Liver (tissue), 8 donors: ENCODE measurements at regions not wholly inside any gene's neighbourhood (a gene's known extent, or its start where the extent isn't known, plus 50 kb on each side); places are given as distances from the start of the nearest gene placed in this dataset.

ENCODE experiments used
- DNase-seq: peaks from one replicate; pipeline ENCODE4 v3.0.0-alpha.2; 2017; ENCODE audit warnings: low spot score
- H3K27ac ChIP-seq, 2 donors: one replicate each; pipeline ENCODE4 v1.7.0; 2013; ENCODE audit warnings: inconsistent platforms in 2 of 2, low read length in 2 of 2, control low read depth in 1 of 2, low read depth in 1 of 2, mild to moderate bottlenecking in 1 of 2
- H3K27me3 ChIP-seq, 4 donors: one replicate each; pipeline versions ENCODE4 v1.6.1 to v1.7.0; 2013; ENCODE audit warnings: low read length in 3 of 4, inconsistent platforms in 1 of 4, mild to moderate bottlenecking in 1 of 4, moderate library complexity in 1 of 4; ENCODE audit not compliant: control insufficient read depth in 4 of 4, insufficient read depth in 4 of 4
- H3K36me3 ChIP-seq, 4 donors: one replicate each; pipeline versions ENCODE4 v1.6.1 to v1.7.0; 2013; ENCODE audit warnings: low read length in 3 of 4, mild to moderate bottlenecking in 3 of 4, low read depth in 1 of 4, moderate library complexity in 1 of 4; ENCODE audit not compliant: control insufficient read depth in 4 of 4, insufficient read depth in 3 of 4
- H3K4me1 ChIP-seq, 4 donors: one replicate each; pipeline versions ENCODE4 v1.6.1 to v1.7.0; 2013; ENCODE audit warnings: low read length in 3 of 4, mild to moderate bottlenecking in 3 of 4, moderate library complexity in 1 of 4; ENCODE audit not compliant: control insufficient read depth in 4 of 4, insufficient read depth in 4 of 4
- H3K4me3 ChIP-seq, 3 donors: one replicate each; pipeline versions ENCODE4 v1.6.1 to v1.7.0; 2013; ENCODE audit warnings: low read length in 3 of 3, control low read depth in 1 of 3, low read depth in 1 of 3, mild to moderate bottlenecking in 1 of 3
- H3K9ac ChIP-seq, 2 donors: one replicate each; pipeline ENCODE4 v1.7.0; 2013; ENCODE audit warnings: low read length in 2 of 2, mild to moderate bottlenecking in 2 of 2, moderate library complexity in 2 of 2, control low read depth in 1 of 2, low read depth in 1 of 2
- H3K9me3 ChIP-seq, 4 donors: one replicate each; pipeline versions ENCODE4 v1.6.1 to v1.7.0; 2013; ENCODE audit warnings: low read length in 3 of 4; ENCODE audit not compliant: control insufficient read depth in 4 of 4
- ATF3 ChIP-seq: IDR thresholded peaks from 2 replicates; pipeline ENCODE4 v1.6.1; 2016; ENCODE audit warnings: antibody characterized with exemption
- CTCF ChIP-seq: fragments of 150-350 bp; IDR thresholded peaks from 2 replicates; pipeline ENCODE4 v1.5.1; 2017; ENCODE audit warnings: improper control_type of control experiment, low read depth, low read length; ENCODE audit not compliant: missing input control
- EGR1 ChIP-seq, 2 donors: IDR thresholded peaks; 2 replicates each; pipeline ENCODE4 v1.6.1; 2016 to 2018; ENCODE audit warnings: antibody characterized with exemption in 2 of 2, low read depth in 2 of 2
- FOXA1 ChIP-seq: IDR thresholded peaks from 2 replicates; pipeline ENCODE4 v1.6.1; 2016; ENCODE audit warnings: antibody characterized with exemption
- FOXA2 ChIP-seq: IDR thresholded peaks from 2 replicates; pipeline ENCODE4 v1.6.1; 2016; ENCODE audit warnings: antibody characterized with exemption
- GABPA ChIP-seq, 2 donors: IDR thresholded peaks in 1 of 2; conservative IDR thresholded peaks in 1 of 2; 2 replicates each; pipeline ENCODE4 v1.6.1; 2016; ENCODE audit warnings: antibody characterized with exemption in 2 of 2, mild to moderate bottlenecking in 1 of 2, moderate library complexity in 1 of 2
- HNF4A ChIP-seq, 2 donors: conservative IDR thresholded peaks; 2 replicates each; pipeline ENCODE4 v1.6.1; 2016; ENCODE audit warnings: antibody characterized with exemption in 2 of 2, mild to moderate bottlenecking in 2 of 2
- HNF4G ChIP-seq: IDR thresholded peaks from 2 replicates; pipeline ENCODE4 v1.6.1; 2016; ENCODE audit warnings: antibody characterized with exemption
- JUND ChIP-seq, 2 donors: IDR thresholded peaks; 2 replicates each; pipeline ENCODE4 v1.6.1; 2016; ENCODE audit warnings: antibody characterized with exemption in 2 of 2
- MAX ChIP-seq: IDR thresholded peaks from 2 replicates; pipeline ENCODE4 v1.6.1; 2016; ENCODE audit warnings: antibody characterized with exemption
- NR2F2 ChIP-seq: IDR thresholded peaks from 2 replicates; pipeline ENCODE4 v1.6.1; 2016; ENCODE audit warnings: antibody characterized with exemption
- RAD21 ChIP-seq, 2 donors: IDR thresholded peaks; 2 replicates each; pipeline ENCODE4 v1.6.1; 2016; ENCODE audit warnings: antibody characterized with exemption in 2 of 2, mild to moderate bottlenecking in 2 of 2
- REST ChIP-seq: IDR thresholded peaks from 2 replicates; pipeline ENCODE4 v1.6.1; 2016; ENCODE audit warnings: antibody characterized with exemption, mild to moderate bottlenecking
- RXRA ChIP-seq, 2 donors: IDR thresholded peaks; 2 replicates each; pipeline ENCODE4 v1.6.1; 2017 to 2018; ENCODE audit warnings: antibody characterized with exemption in 2 of 2, mild to moderate bottlenecking in 1 of 2
- SP1 ChIP-seq: IDR thresholded peaks from 2 replicates; pipeline ENCODE4 v1.6.1; 2018; ENCODE audit warnings: antibody characterized with exemption, mild to moderate bottlenecking
- TAF1 ChIP-seq: conservative IDR thresholded peaks from 2 replicates; pipeline ENCODE4 v1.6.1; 2016; ENCODE audit warnings: antibody characterized with exemption, mild to moderate bottlenecking
- YY1 ChIP-seq: IDR thresholded peaks from 2 replicates; pipeline ENCODE4 v1.6.1; 2016; ENCODE audit warnings: antibody characterized with exemption, mild to moderate bottlenecking
- ZBTB33 ChIP-seq: IDR thresholded peaks from 2 replicates; pipeline ENCODE4 v1.6.1; 2016; ENCODE audit warnings: antibody characterized with exemption
- WGBS: extraction: QIAGEN DNeasy Blood & Tissue Kit; methylation state at CpG from one replicate; pipeline ENCODE4 v1.1.7; 2013; 5-methylcytosine and 5-hydroxymethylcytosine counted together
- donor health status: healthy.
- donor health status: healthy.
- donor health status: healthy.
- donor health status: healthy.
- donor health status: healthy.

- no peak for DNase-seq
Measured at GRCh38 chr20:60494476-60494875, 536.3 kb downstream of the CDH26 start.

More at GRCh38 chr20:60494476-60494875, 536.3 kb downstream of the CDH26 start:
- H3K27ac ChIP-seq, result no peak overlapping the region
- no peaks in the 10 kb centered on the region for H3K9me3 ChIP-seq
- 86% methylated on average over 3 of the region's 3 CpGs for WGBS
- peaks cover 0 to 2% (median 0%) of the 10 kb centered on the region in 4 donors for H3K27me3 ChIP-seq
- no peaks in the 10 kb centered on the region for H3K36me3 ChIP-seq
- no peak overlapping the region for H3K4me3 ChIP-seq
- no peak for TF ChIP-seq YY1
- TF ChIP-seq SP1, result no peak
- TF ChIP-seq FOXA2, result no peak
- no peak for TF ChIP-seq GABPA (IDR thresholded peaks at IDR 0.05 in 1 of 2, conservative IDR thresholded peaks at IDR 0.05 in 1 of 2)
- TF ChIP-seq REST, result no peak
- TF ChIP-seq ATF3, result no peak
- TF ChIP-seq FOXA1, result no peak
- TF ChIP-seq ZBTB33, result no peak
- TF ChIP-seq EGR1 (IDR thresholded peaks at IDR 0.05; ENCODE audit: low read depth in 2 of 2), result no peak
- no peak for TF ChIP-seq HNF4G
- no peak for TF ChIP-seq NR2F2
- no peak for TF ChIP-seq HNF4A (conservative IDR thresholded peaks at IDR 0.05)
- no peak for TF ChIP-seq RAD21 (IDR thresholded peaks at IDR 0.05)
- no peak for TF ChIP-seq CTCF
- no peak for TF ChIP-seq JUND (IDR thresholded peaks at IDR 0.05)
- no peak for TF ChIP-seq MAX
- TF ChIP-seq TAF1, result no peak
- TF ChIP-seq RXRA (IDR thresholded peaks at IDR 0.05), result no peak
- H3K4me1 ChIP-seq, result no peaks in the 10 kb centered on the region
- no peak overlapping the region for H3K9ac ChIP-seq
